ENCODE measurements at regions not wholly inside any gene's neighbourhood (a gene's known extent, or its start where the extent isn't known, plus 50 kb on each side); places are given as distances from the start of the nearest gene placed in this dataset.

- H3K27me3 Mint-ChIP-seq (ENCODE audit: insufficient read depth) = no peaks in the 10 kb centered on the region
- peak; percentile 80 for DNase-seq
- peaks cover 20% of the 10 kb centered on the region for H3K4me1 Mint-ChIP-seq (ENCODE audit: low read depth)
- peaks cover 15% of the 10 kb centered on the region for H3K36me3 Mint-ChIP-seq (ENCODE audit: low read depth)
- H3K27ac Mint-ChIP-seq = no peak overlapping the region; the same call in 1 of the 2 replicates
- no peaks in the 10 kb centered on the region for H3K9me3 Mint-ChIP-seq
- no peak overlapping the region for H3K4me3 Mint-ChIP-seq
- TF ChIP-seq, protein P1, sequence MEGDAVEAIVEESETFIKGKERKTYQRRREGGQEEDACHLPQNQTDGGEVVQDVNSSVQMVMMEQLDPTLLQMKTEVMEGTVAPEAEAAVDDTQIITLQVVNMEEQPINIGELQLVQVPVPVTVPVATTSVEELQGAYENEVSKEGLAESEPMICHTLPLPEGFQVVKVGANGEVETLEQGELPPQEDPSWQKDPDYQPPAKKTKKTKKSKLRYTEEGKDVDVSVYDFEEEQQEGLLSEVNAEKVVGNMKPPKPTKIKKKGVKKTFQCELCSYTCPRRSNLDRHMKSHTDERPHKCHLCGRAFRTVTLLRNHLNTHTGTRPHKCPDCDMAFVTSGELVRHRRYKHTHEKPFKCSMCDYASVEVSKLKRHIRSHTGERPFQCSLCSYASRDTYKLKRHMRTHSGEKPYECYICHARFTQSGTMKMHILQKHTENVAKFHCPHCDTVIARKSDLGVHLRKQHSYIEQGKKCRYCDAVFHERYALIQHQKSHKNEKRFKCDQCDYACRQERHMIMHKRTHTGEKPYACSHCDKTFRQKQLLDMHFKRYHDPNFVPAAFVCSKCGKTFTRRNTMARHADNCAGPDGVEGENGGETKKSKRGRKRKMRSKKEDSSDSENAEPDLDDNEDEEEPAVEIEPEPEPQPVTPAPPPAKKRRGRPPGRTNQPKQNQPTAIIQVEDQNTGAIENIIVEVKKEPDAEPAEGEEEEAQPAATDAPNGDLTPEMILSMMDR (IDR thresholded peaks at IDR 0.05) = no peak
Measured at GRCh38 chr2:217367464-217367863, 507.6 kb upstream of the TNP1 start.

- H3K4me3 Mint-ChIP-seq = no peak overlapping the region
- H3K27me3 Mint-ChIP-seq (ENCODE audit: insufficient read depth) = no peaks in the 10 kb centered on the region; the same call in 1 of the 2 replicates
- H3K4me1 Mint-ChIP-seq (ENCODE audit: low read depth) = peaks cover 25% of the 10 kb centered on the region
- no peaks in the 10 kb centered on the region for H3K9me3 Mint-ChIP-seq
- DNase-seq = peak; percentile 32
- H3K27ac Mint-ChIP-seq = no peak overlapping the region
- peaks cover 15% of the 10 kb centered on the region for H3K36me3 Mint-ChIP-seq (ENCODE audit: low read depth)
- TF ChIP-seq, protein P1 (IDR thresholded peaks at IDR 0.05) = no peak
Measured at GRCh38 chr2:217366966-217367365, 507.1 kb upstream of the TNP1 start.

DNA sequence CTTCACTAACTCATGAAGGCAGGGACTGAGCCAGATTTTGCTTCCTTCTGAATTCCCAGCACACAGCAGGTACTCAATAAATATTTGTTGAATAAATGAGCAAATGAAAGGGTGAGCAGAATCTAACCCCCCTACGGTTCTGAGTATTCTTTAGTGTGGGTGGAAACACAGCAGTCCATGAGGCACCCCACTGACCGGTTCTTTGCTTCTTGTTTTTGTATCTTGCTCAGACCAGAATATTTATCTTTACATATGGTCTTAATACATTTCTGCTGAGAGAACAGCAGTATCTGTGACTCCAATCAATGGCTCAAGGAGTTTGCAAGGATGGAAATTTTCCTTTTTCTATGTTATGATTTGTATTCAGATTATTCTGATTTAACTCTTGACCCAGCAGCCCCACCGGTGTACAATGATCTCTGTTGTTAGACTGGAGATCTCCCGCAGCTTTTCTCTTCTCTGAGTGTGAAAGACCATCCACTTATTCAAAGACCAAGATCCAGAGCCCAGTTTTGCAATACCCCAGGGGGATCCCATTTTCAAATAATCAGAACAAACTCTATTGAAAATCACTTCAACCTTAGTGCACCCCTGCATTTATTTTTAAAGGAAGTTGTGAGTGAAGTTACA, 506.5 kb upstream of the TNP1 start:
- no peak for DNase-seq
- no peaks in the 10 kb centered on the region for H3K9me3 Mint-ChIP-seq
- no peak overlapping the region for H3K27ac Mint-ChIP-seq
- no peaks in the 10 kb centered on the region; the same call in 1 of the 2 replicates for H3K27me3 Mint-ChIP-seq (ENCODE audit: insufficient read depth)
- TF ChIP-seq, protein P1 (IDR thresholded peaks at IDR 0.05) = no peak
- H3K36me3 Mint-ChIP-seq (ENCODE audit: low read depth) = peaks cover 15% of the 10 kb centered on the region
- H3K4me1 Mint-ChIP-seq (ENCODE audit: low read depth) = peaks cover 30% of the 10 kb centered on the region
- no peak overlapping the region for H3K4me3 Mint-ChIP-seq

DNA sequence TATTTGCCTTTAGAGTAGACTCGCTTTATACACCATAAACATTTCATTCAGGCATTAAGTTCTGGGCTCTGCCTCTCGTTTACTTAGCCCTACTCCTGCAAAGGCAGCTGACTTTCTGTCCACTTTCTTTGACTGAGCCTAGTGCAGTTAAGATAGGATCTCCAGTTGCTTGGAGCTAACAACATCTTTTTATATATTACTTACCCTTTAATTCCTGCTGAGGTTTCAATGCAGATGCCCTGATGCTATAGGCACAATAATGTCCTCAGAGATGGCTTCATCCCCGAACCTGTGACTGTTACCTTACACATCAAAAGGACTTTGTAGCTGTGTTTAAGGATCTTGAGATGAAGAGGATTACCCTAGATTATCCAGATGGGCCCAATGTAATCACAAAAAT, 505.8 kb upstream of the TNP1 start:
- Mint-ChIP-seq H3K36me3 (ENCODE audit: low read depth) (peaks cover 15% of the 10 kb centered on the region), H3K27ac (no peak overlapping the region), H3K27me3 (ENCODE audit: insufficient read depth) (peaks cover 3% of the 10 kb centered on the region), H3K4me3 (no peak overlapping the region), H3K9me3 (no peaks in the 10 kb centered on the region), H3K4me1 (ENCODE audit: low read depth) (peaks cover 38% of the 10 kb centered on the region)
- no peak for DNase-seq
- TF ChIP-seq, protein P1 (IDR thresholded peaks at IDR 0.05) = no peak

DNA sequence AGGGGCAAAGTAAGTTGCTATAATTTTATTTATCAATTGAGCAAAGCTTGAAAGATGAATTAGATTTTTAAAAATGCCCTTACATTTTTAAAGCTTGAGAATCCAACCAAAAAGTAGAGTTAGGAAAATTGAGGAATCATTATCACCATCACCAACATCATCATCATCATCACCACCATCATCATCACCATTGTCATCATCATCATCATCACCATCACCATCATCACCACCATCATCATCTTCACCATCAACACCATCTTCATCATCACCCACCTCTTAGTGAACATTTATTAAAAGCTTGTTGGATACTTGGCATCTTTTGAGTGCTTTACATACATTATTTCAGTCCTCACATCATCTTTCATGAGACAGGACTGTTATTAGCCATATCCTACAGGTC, 504.4 kb upstream of the TNP1 start:
- Mint-ChIP-seq H3K27me3 (ENCODE audit: insufficient read depth) (peaks cover 3% of the 10 kb centered on the region), H3K9me3 (no peaks in the 10 kb centered on the region), H3K36me3 (ENCODE audit: low read depth) (peaks cover 15% of the 10 kb centered on the region), H3K27ac (0 out of 2 replicates have a peak overlapping the region, but pooled peaks have one; percentile 12), H3K4me1 (ENCODE audit: low read depth) (peaks cover 52% of the 10 kb centered on the region), H3K4me3 (no peak overlapping the region)
- no peak for DNase-seq
- TF ChIP-seq, protein P1 (IDR thresholded peaks at IDR 0.05) = no peak

Measured in HFFc6 (cell line).